ENCODE measurements at regions not wholly inside any gene's neighbourhood (a gene's known extent, or its start where the extent isn't known, plus 50 kb on each side); places are given as distances from the start of the nearest gene placed in this dataset.

- no peak for TF ChIP-seq TAF1 (IDR thresholded peaks at IDR 0.05; ENCODE audit: borderline replicate concordance, low read depth, low read length)
- TF ChIP-seq POLR2AphosphoS5 (IDR thresholded peaks at IDR 0.05; ENCODE audit: low read depth, low read length) = no peak
- no peak for TF ChIP-seq POLR2A (IDR thresholded peaks at IDR 0.05; ENCODE audit: low read depth, low read length)
Measured at GRCh38 chr1:170853302-170853701, 82.0 kb upstream of the MROH9 start.

Measured in GM12892 (cell line).